Ovary (tissue), 7 donors: ENCODE measurements at regions not wholly inside any gene's neighbourhood (a gene's known extent, or its start where the extent isn't known, plus 50 kb on each side); places are given as distances from the start of the nearest gene placed in this dataset.
"Not testable (repeated sequence)": the region's sequence is repeated elsewhere in the genome, so short reads cannot be mapped to it uniquely, and the experiment has no call there.

ENCODE experiments used
- DNase-seq, 5 donors: peaks; one replicate each; pipeline ENCODE4 v3.0.0-alpha.2; 2019 to 2020
- H3K27ac ChIP-seq, 2 donors: fragments of 200-600 bp; one replicate each; pipeline versions ENCODE4 v1.5.1 to v1.8.0; 2019 to 2022
- H3K27me3 ChIP-seq: fragments of 200-600 bp; one replicate; pipeline ENCODE4 v1.8.0; 2022
- H3K36me3 ChIP-seq: fragments of 200-600 bp; sonication (generic); one replicate; pipeline ENCODE4 v1.5.1; 2019
- H3K4me1 ChIP-seq: one replicate; pipeline ENCODE4 v1.8.1; 2013; ENCODE audit warnings: mild to moderate bottlenecking, moderate library complexity; ENCODE audit not compliant: insufficient read depth
- H3K4me3 ChIP-seq: fragments of 200-600 bp; sonication (generic); one replicate; pipeline ENCODE4 v1.5.1; 2017
- H3K9me3 ChIP-seq, 2 donors: fragments of 200-600 bp in 1 of 2; sonication (generic) in 1 of 2; one replicate each; pipeline versions ENCODE4 v1.5.1 to v1.8.1; 2013 to 2019; ENCODE audit warnings: mild to moderate bottlenecking in 1 of 2, moderate library complexity in 1 of 2
- CTCF ChIP-seq, 3 donors: fragments of 450-650 bp in 2 of 3; fragments of 200-600 bp in 1 of 3; IDR thresholded peaks; one replicate each; pipeline versions ENCODE4 v1.5.1 to v1.8.0; 2016 to 2022; ENCODE audit warnings: antibody characterized with exemption in 3 of 3, mild to moderate bottlenecking in 1 of 3
- EP300 ChIP-seq: sonication (generic); formaldehyde crosslinking; IDR thresholded peaks from one replicate; pipeline ENCODE4 v1.6.1; 2017; ENCODE audit warnings: antibody characterized with exemption
- POLR2A ChIP-seq: fragments of 450-650 bp; IDR thresholded peaks from one replicate; pipeline ENCODE4 v1.6.1; 2017; ENCODE audit warnings: antibody characterized with exemption, mild to moderate bottlenecking, moderate library complexity
- WGBS, 3 donors: extraction: QIAGEN DNeasy Blood & Tissue Kit in 1 of 3; methylation state at CpG; one replicate each; pipeline versions ENCODE4 v1.1.5 to v1.1.7; 2013 to 2017; 5-methylcytosine and 5-hydroxymethylcytosine counted together
- intact Hi-C, 4 donors: fragments of 100-400 bp; cut with DNase I; formaldehyde crosslinking; loops; one replicate each; pipeline versions ENCODE4 v1.11.0 to v1.15.1; 2022 to 2023
- donor health status: DM: no; HTN: no; CAD: no; lungs with moderate emphysema.
- donor health status: DM: no; HTN: no; CAD: no.
- donor health status: Bipolar disorder and iron deficiency.
- donor health status: DM: no; HTN: no; CAD: no.
- donor health status: DM: yes; HTN: yes; CAD: no.

- Histone ChIP-seq H3K36me3 (no peaks in the 10 kb centered on the region), H3K4me1 (peaks cover 32% of the 10 kb centered on the region), H3K27ac (no peak overlapping the region), H3K4me3 (no peak overlapping the region), H3K27me3 (no peaks in the 10 kb centered on the region), H3K9me3 (no peaks in the 10 kb centered on the region)
- WGBS, 3 donors: 72 to 78% (median 78%) methylated on average over 5 of the region's 5 CpGs
- peak in 1 of 5 donors; percentile 13 for DNase-seq
- TF ChIP-seq CTCF (IDR thresholded peaks at IDR 0.05) (no peak), EP300 (no peak), POLR2A (no peak)
- intact Hi-C loops: loop anchor here in 3 of 4 donors (5.0 to 10.0 kb wide), 2 partner anchors 50 to 53 kb away; no protein-coding TSS in a partner anchor
Observed at GRCh38 chr9:129554649-129555048, 66.3 kb downstream of the C9orf50 start.

- Histone ChIP-seq H3K4me3 (no peak overlapping the region), H3K27me3 (no peaks in the 10 kb centered on the region), H3K36me3 (no peaks in the 10 kb centered on the region), H3K27ac (no peak overlapping the region), H3K9me3 (no peaks in the 10 kb centered on the region), H3K4me1 (peaks cover 28% of the 10 kb centered on the region)
- DNase-seq: peak in 1 of 5 donors; percentile 12
- WGBS, 3 donors: 57 to 69% (median 59%) methylated on average over 5 of the region's 5 CpGs
- intact Hi-C loops: loop anchor here in 3 of 4 donors (5.0 to 10.0 kb wide), 2 partner anchors 52 to 54 kb away; no protein-coding TSS in a partner anchor
- TF ChIP-seq EP300 (no peak), POLR2A (no peak)
Observed at GRCh38 chr9:129553277-129553676, 67.6 kb downstream of the C9orf50 start.

GRCh38 chr9:129552064-129552463 lies 68.8 kb downstream of the C9orf50 start:
- peak in 2 of 5 donors; percentile 36 to 52 for DNase-seq
- intact Hi-C loops: loop anchor here in 3 of 4 donors (5.0 to 10.0 kb wide), 2 partner anchors 53 to 55 kb away; no protein-coding TSS in a partner anchor
- H3K27ac ChIP-seq: no peak overlapping the region
- H3K27me3 ChIP-seq: no peaks in the 10 kb centered on the region
- no peaks in the 10 kb centered on the region for H3K9me3 ChIP-seq
- no peaks in the 10 kb centered on the region for H3K36me3 ChIP-seq
- peaks cover 20% of the 10 kb centered on the region for H3K4me1 ChIP-seq
- WGBS, 3 donors: 87 to 93% (median 90%) methylated on average over 6 of the region's 6 CpGs
- H3K4me3 ChIP-seq: no peak overlapping the region
- TF ChIP-seq POLR2A: no peak
- TF ChIP-seq EP300: no peak
- TF ChIP-seq CTCF (IDR thresholded peaks at IDR 0.05): no peak

- intact Hi-C loops: loop anchor here in 3 of 4 donors (5.0 to 10.0 kb wide), 2 partner anchors 53 to 56 kb away; no protein-coding TSS in a partner anchor
- Histone ChIP-seq H3K4me3 (no peak overlapping the region), H3K4me1 (peaks cover 15% of the 10 kb centered on the region), H3K36me3 (no peaks in the 10 kb centered on the region), H3K27ac (no peak overlapping the region), H3K27me3 (no peaks in the 10 kb centered on the region), H3K9me3 (no peaks in the 10 kb centered on the region)
- DNase-seq: peak in 1 of 5 donors; percentile 22
- no peak for TF ChIP-seq CTCF (IDR thresholded peaks at IDR 0.05)
- TF ChIP-seq EP300: no peak
- TF ChIP-seq POLR2A: no peak
- WGBS, 3 donors: 75 to 84% (median 78%) methylated on average over 3 of the region's 3 CpGs
Observed at GRCh38 chr9:129551393-129551973, 69.4 kb downstream of the C9orf50 start.

- not testable (repeated sequence) for H3K27ac ChIP-seq, H3K9me3 ChIP-seq, H3K27me3 ChIP-seq, H3K4me3 ChIP-seq, H3K4me1 ChIP-seq, H3K36me3 ChIP-seq
- 54 to 77% (median 73%) methylated on average over 11 of the region's 11 CpGs for WGBS, 3 donors
- intact Hi-C loops: loop anchor here in 3 of 4 donors (5.0 to 10.0 kb wide), 2 partner anchors 54 to 56 kb away; no protein-coding TSS in a partner anchor
- peak in 1 of 5 donors; percentile 17 for DNase-seq
Observed at GRCh38 chr9:129550977-129551376, 69.9 kb downstream of the C9orf50 start.
